DND-41 (cell line): ENCODE measurements at regions not wholly inside any gene's neighbourhood (a gene's known extent, or its start where the extent isn't known, plus 50 kb on each side); places are given as distances from the start of the nearest gene placed in this dataset.

Experiments used
- ATAC-seq: fragments of 200-7000 bp; cut with Tn5 transposase; 3 replicates; pipeline ENCODE4 v1.9.1; 2021; ENCODE audit warnings: low read depth; ENCODE audit not compliant: insufficient read depth
- DNase-seq: peaks from one replicate; pipeline ENCODE4 v3.0.0-alpha.2; 2020
- H2AFZ ChIP-seq: 2 replicates; pipeline ENCODE4 v1.6.0; 2012; ENCODE audit warnings: low read depth, low read length
- H3K27ac ChIP-seq: 2 replicates; pipeline ENCODE4 v1.5.1; 2012; ENCODE audit warnings: low read length, inconsistent platforms
- H3K27me3 ChIP-seq: fragments of 200-600 bp; sonication (generic); 2 replicates; pipeline ENCODE4 v1.6.0; 2012; ENCODE audit warnings: low read length, mild to moderate bottlenecking, inconsistent platforms; ENCODE audit not compliant: insufficient read depth, poor library complexity
- H3K36me3 ChIP-seq: 2 replicates; pipeline ENCODE4 v1.5.1; 2012; ENCODE audit warnings: low read length, inconsistent platforms; ENCODE audit not compliant: insufficient read depth
- H3K4me1 ChIP-seq: 2 replicates; pipeline ENCODE4 v1.5.1; 2012; ENCODE audit warnings: mild to moderate bottlenecking, low read length; ENCODE audit not compliant: insufficient read depth
- H3K4me2 ChIP-seq: 2 replicates; pipeline ENCODE4 v1.6.0; 2012; ENCODE audit warnings: mild to moderate bottlenecking, moderate library complexity, low read length, inconsistent platforms; ENCODE audit not compliant: insufficient read depth
- H3K4me3 ChIP-seq, 2 experiments: fragments of 200-600 bp in 1 of 2; shearing (Covaris generic) in 1 of 2; 2 replicates each; pipeline ENCODE4 v1.5.1; 2012 to 2016; ENCODE audit warnings: inconsistent platforms in 2 of 2, low read length in 2 of 2, mild to moderate bottlenecking in 2 of 2, low read depth in 1 of 2, moderate library complexity in 1 of 2
- H3K79me2 ChIP-seq: 2 replicates; pipeline ENCODE4 v1.6.0; 2012; ENCODE audit warnings: low read length, inconsistent platforms; ENCODE audit not compliant: insufficient read depth
- H3K9ac ChIP-seq: 2 replicates; pipeline ENCODE4 v1.6.0; 2012; ENCODE audit warnings: low read depth, mild to moderate bottlenecking, inconsistent platforms, low read length, moderate library complexity
- H3K9me3 ChIP-seq: 2 replicates; pipeline ENCODE4 v1.5.1; 2012; ENCODE audit warnings: low read length, moderate library complexity, mild to moderate bottlenecking, inconsistent platforms; ENCODE audit not compliant: insufficient read depth, severe bottlenecking
- H4K20me1 ChIP-seq: 2 replicates; pipeline ENCODE4 v1.6.0; 2012; ENCODE audit warnings: low read length; ENCODE audit not compliant: insufficient read depth
- EZH2 ChIP-seq: IDR thresholded peaks from 3 replicates; pipeline ENCODE4 v1.6.1; 2012; ENCODE audit warnings: borderline replicate concordance, low read depth, mild to moderate bottlenecking, moderate library complexity, low read length, inconsistent platforms; ENCODE audit not compliant: severe bottlenecking
- TF ChIP-seq, protein P1 (sequence below): IDR thresholded peaks from 2 replicates; pipeline ENCODE4 v1.5.1; 2012; ENCODE audit warnings: borderline replicate concordance, low read length, moderate library complexity, mild to moderate bottlenecking; ENCODE audit not compliant: poor library complexity, severe bottlenecking; ENCODE audit errors: extremely low read depth

DNA sequence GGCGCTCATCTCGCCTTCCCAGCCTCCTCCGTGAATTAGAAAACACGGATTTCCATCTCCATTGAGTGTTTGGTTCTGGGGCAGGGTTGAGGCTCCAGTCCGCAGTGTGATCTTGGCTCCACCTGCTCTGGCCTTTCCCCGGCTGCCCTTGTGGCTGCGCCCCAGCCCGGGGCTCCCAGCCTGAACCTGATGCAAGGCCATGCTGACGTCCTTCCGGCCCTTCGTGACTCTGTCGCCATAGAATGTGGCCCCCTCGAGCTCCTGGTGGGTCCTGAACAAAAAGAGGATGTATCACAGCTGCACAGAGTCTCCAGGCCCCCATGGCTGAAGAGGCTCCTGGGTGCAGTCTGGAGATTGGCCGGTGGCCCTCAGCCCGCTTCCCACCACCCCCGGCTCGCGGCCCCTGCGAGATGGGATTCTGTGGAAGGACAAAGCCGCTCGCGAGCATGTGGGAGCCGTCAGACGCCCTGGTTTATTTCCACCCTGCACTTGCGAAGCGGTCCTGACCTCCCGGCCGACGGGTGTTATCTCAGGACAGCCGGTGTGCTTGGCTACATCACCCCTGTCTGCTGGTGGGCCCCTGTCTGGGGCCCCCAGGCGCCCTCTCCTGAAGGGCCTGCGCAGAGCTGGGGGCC is 1214.0 kb downstream of the BRD1 start:
- TF ChIP-seq EZH2, result no peak
- TF ChIP-seq, protein P1, sequence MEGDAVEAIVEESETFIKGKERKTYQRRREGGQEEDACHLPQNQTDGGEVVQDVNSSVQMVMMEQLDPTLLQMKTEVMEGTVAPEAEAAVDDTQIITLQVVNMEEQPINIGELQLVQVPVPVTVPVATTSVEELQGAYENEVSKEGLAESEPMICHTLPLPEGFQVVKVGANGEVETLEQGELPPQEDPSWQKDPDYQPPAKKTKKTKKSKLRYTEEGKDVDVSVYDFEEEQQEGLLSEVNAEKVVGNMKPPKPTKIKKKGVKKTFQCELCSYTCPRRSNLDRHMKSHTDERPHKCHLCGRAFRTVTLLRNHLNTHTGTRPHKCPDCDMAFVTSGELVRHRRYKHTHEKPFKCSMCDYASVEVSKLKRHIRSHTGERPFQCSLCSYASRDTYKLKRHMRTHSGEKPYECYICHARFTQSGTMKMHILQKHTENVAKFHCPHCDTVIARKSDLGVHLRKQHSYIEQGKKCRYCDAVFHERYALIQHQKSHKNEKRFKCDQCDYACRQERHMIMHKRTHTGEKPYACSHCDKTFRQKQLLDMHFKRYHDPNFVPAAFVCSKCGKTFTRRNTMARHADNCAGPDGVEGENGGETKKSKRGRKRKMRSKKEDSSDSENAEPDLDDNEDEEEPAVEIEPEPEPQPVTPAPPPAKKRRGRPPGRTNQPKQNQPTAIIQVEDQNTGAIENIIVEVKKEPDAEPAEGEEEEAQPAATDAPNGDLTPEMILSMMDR, result no peak
- H4K20me1 ChIP-seq, result peaks cover 8% of the 10 kb centered on the region; the same call in 1 of the 2 replicates

DNA sequence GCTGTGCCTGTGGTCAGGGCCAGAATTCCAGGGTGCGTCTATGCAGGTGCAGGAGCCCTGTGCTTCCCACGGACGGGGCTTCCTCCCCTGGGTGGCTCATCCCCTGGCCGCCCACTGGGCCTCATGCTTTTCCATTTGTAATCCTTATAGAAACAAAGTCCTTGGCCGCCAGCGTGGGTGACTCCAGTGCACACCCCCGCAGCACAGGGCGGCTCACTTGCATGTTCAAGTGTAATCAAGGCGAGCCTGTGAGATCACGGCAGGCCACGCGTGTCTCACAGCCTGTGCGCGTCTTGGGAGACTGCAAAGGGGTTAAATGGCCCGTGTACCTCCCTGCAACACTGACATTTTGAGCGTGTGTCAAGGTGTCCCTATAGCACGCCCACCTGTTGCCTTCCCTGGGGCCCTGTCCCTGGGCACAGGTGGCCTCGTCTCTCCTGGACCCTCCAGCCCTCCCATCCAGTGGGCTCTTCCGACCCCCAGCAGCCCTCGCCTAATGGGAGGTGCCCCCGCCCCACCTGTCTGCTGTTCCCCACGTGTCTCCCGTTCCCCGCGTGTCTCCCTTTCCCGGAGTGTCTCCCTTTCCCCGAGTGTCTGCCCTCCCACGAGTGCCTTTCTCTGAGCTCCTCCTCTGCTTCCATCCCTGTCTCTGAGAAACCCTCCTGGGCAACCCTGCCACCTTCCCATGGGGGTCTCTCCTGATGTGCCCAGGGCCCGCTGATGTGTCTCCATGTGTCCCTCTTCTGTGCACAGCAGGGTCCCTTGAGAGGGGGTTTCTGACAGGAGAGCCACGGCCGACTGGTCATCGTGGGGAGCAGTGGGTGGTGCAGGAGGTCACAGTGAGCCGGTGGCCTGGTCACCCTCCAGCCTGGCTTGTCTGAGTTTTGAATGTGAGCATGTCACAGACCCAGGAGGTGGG is 1215.3 kb downstream of the BRD1 start:
- no peak for ATAC-seq

More for the DNA sequence above, 1214.0 kb downstream of the BRD1 start:
- H3K4me1 ChIP-seq, result no peaks in the 10 kb centered on the region
- H3K9ac ChIP-seq, result no peak overlapping the region
- H3K4me2 ChIP-seq, result no peak overlapping the region
- no peak overlapping the region for H3K27ac ChIP-seq
- DNase-seq (no peak), ATAC-seq (no peak)
- no peak overlapping the region for H2AFZ ChIP-seq
- no peaks in the 10 kb centered on the region for H3K9me3 ChIP-seq
- H3K4me3 ChIP-seq, result no peak overlapping the region
- no peaks in the 10 kb centered on the region for H3K36me3 ChIP-seq
- no peaks in the 10 kb centered on the region for H3K79me2 ChIP-seq
- no peaks in the 10 kb centered on the region for H3K27me3 ChIP-seq

DNA sequence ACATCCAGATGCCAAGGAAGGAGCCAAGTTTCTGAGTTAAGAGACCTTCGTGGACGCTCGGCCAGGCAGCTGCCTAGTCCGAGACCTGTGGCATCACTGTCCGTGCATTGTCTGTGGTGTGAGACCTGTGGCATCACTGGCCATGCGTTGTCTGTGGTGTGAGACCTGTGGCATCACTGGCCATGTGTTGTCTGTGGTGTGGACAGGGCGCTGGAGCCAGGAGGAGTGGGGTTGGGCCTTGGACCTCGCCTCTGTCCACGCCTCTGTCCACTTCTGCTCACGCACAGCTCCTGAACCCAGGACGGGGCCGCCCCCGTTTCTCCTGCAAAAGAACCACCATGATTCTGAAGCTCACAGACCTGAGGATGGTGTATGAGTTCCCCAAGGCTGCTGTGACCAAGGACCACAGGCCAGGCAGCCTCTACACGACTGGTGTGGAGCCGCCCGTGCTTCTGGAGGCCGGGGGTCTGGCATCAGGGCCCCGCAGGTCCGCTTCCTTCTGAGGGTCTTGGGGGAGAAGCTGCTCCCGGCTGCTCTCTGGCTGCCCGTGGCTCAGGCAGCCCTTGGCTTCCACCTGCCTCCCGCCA is 1218.3 kb downstream of the BRD1 start:
- Histone ChIP-seq H3K36me3 (no peaks in the 10 kb centered on the region), H3K4me2 (no peak overlapping the region), H4K20me1 (no peaks in the 10 kb centered on the region), H2AFZ (no peak overlapping the region), H3K4me1 (no peaks in the 10 kb centered on the region), H3K9me3 (no peaks in the 10 kb centered on the region), H3K27me3 (no peaks in the 10 kb centered on the region), H3K4me3 (no peak overlapping the region), H3K27ac (no peak overlapping the region), H3K9ac (no peak overlapping the region), H3K79me2 (no peaks in the 10 kb centered on the region)
- ATAC-seq (no peak), DNase-seq (no peak)
- no peak for TF ChIP-seq EZH2
- TF ChIP-seq, protein P1, result no peak

More for the DNA sequence above, 1215.3 kb downstream of the BRD1 start:
- Histone ChIP-seq H3K9ac (no peak overlapping the region), H3K36me3 (no peaks in the 10 kb centered on the region), H3K27me3 (no peaks in the 10 kb centered on the region), H3K9me3 (no peaks in the 10 kb centered on the region), H3K79me2 (no peaks in the 10 kb centered on the region), H3K4me1 (no peaks in the 10 kb centered on the region), H4K20me1 (peaks cover 5% of the 10 kb centered on the region; the same call in 1 of the 2 replicates), H3K27ac (no peak overlapping the region), H3K4me3 (no peak overlapping the region), H3K4me2 (no peak overlapping the region), H2AFZ (no peak overlapping the region)
- no peak for TF ChIP-seq EZH2
- TF ChIP-seq, protein P1, result no peak
- no peak for DNase-seq
